ENCODE measurements at regions not wholly inside any gene's neighbourhood (a gene's known extent, or its start where the extent isn't known, plus 50 kb on each side); places are given as distances from the start of the nearest gene placed in this dataset.

GRCh38 chr12:65673156-65673690 lies 151.1 kb upstream of the HMGA2 start:
- TF ChIP-seq, protein P1, sequence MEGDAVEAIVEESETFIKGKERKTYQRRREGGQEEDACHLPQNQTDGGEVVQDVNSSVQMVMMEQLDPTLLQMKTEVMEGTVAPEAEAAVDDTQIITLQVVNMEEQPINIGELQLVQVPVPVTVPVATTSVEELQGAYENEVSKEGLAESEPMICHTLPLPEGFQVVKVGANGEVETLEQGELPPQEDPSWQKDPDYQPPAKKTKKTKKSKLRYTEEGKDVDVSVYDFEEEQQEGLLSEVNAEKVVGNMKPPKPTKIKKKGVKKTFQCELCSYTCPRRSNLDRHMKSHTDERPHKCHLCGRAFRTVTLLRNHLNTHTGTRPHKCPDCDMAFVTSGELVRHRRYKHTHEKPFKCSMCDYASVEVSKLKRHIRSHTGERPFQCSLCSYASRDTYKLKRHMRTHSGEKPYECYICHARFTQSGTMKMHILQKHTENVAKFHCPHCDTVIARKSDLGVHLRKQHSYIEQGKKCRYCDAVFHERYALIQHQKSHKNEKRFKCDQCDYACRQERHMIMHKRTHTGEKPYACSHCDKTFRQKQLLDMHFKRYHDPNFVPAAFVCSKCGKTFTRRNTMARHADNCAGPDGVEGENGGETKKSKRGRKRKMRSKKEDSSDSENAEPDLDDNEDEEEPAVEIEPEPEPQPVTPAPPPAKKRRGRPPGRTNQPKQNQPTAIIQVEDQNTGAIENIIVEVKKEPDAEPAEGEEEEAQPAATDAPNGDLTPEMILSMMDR (IDR thresholded peaks at IDR 0.05), result no peak
- TF ChIP-seq POLR2AphosphoS5 (IDR thresholded peaks at IDR 0.05; ENCODE audit: low read depth, low read length), result no peak
- TF ChIP-seq, protein P2, sequence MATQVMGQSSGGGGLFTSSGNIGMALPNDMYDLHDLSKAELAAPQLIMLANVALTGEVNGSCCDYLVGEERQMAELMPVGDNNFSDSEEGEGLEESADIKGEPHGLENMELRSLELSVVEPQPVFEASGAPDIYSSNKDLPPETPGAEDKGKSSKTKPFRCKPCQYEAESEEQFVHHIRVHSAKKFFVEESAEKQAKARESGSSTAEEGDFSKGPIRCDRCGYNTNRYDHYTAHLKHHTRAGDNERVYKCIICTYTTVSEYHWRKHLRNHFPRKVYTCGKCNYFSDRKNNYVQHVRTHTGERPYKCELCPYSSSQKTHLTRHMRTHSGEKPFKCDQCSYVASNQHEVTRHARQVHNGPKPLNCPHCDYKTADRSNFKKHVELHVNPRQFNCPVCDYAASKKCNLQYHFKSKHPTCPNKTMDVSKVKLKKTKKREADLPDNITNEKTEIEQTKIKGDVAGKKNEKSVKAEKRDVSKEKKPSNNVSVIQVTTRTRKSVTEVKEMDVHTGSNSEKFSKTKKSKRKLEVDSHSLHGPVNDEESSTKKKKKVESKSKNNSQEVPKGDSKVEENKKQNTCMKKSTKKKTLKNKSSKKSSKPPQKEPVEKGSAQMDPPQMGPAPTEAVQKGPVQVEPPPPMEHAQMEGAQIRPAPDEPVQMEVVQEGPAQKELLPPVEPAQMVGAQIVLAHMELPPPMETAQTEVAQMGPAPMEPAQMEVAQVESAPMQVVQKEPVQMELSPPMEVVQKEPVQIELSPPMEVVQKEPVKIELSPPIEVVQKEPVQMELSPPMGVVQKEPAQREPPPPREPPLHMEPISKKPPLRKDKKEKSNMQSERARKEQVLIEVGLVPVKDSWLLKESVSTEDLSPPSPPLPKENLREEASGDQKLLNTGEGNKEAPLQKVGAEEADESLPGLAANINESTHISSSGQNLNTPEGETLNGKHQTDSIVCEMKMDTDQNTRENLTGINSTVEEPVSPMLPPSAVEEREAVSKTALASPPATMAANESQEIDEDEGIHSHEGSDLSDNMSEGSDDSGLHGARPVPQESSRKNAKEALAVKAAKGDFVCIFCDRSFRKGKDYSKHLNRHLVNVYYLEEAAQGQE (IDR thresholded peaks at IDR 0.05; ENCODE audit: insufficient read depth in 1 of 2, low read depth in 2 of 2, low read length in 1 of 2), result no peak

Measured in Panc1 (cell line).